ENCODE measurements at regions not wholly inside any gene's neighbourhood (a gene's known extent, or its start where the extent isn't known, plus 50 kb on each side); places are given as distances from the start of the nearest gene placed in this dataset.

- TF ChIP-seq E4F1 (IDR thresholded peaks at IDR 0.05; ENCODE audit: borderline replicate concordance, partially characterized antibody) (no peak), IRF3 (IDR thresholded peaks at IDR 0.05) (no peak), STAT1 (conservative IDR thresholded peaks at IDR 0.05) (no peak), CREB1 (IDR thresholded peaks at IDR 0.05; ENCODE audit: low read depth) (no peak), NRF1 (conservative IDR thresholded peaks at IDR 0.05; ENCODE audit: low read depth, low read length) (no peak), BACH1 (IDR thresholded peaks at IDR 0.05; ENCODE audit: borderline replicate concordance) (no peak), E2F4 (IDR thresholded peaks at IDR 0.05; ENCODE audit: low read depth, low read length) (no peak), EZH2 (IDR thresholded peaks at IDR 0.05; ENCODE audit: borderline replicate concordance, control insufficient read depth, low read depth, low read length) (no peak)
- TF ChIP-seq, protein P1, sequence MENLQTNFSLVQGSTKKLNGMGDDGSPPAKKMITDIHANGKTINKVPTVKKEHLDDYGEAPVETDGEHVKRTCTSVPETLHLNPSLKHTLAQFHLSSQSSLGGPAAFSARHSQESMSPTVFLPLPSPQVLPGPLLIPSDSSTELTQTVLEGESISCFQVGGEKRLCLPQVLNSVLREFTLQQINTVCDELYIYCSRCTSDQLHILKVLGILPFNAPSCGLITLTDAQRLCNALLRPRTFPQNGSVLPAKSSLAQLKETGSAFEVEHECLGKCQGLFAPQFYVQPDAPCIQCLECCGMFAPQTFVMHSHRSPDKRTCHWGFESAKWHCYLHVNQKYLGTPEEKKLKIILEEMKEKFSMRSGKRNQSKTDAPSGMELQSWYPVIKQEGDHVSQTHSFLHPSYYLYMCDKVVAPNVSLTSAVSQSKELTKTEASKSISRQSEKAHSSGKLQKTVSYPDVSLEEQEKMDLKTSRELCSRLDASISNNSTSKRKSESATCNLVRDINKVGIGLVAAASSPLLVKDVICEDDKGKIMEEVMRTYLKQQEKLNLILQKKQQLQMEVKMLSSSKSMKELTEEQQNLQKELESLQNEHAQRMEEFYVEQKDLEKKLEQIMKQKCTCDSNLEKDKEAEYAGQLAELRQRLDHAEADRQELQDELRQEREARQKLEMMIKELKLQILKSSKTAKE (IDR thresholded peaks at IDR 0.05; ENCODE audit: low read depth, poor library complexity, severe bottlenecking): no peak
Measured at GRCh38 chr15:70523192-70523591, 240.2 kb downstream of the UACA start (continued).
